HepG2 (cell line): ENCODE measurements at regions not wholly inside any gene's neighbourhood (a gene's known extent, or its start where the extent isn't known, plus 50 kb on each side); places are given as distances from the start of the nearest gene placed in this dataset.

Experiments
- GATAD2A ChIP-seq: IDR thresholded peaks from 2 replicates; pipeline ENCODE4 v1.6.1; 2016
- HNRNPH1 ChIP-seq: fragments of 200-400 bp; formaldehyde crosslinking; optimal IDR thresholded peaks from 2 replicates; pipeline ENCODE3; 2017; ENCODE audit warnings: mild to moderate bottlenecking, low read depth, low read length
- MBNL3 ChIP-seq: fragments of 250-450 bp; sonication (Bioruptor Pico); conservative IDR thresholded peaks from 2 replicates; pipeline ENCODE4 v1.8.0; 2022; ENCODE audit warnings: mild to moderate bottlenecking, inconsistent platforms
- PCBP2 ChIP-seq: fragments of 200-400 bp; formaldehyde crosslinking; optimal IDR thresholded peaks from 2 replicates; pipeline ENCODE3; 2018; ENCODE audit warnings: low read length, low read depth; ENCODE audit not compliant: poor library complexity, severe bottlenecking
- TRIM24 ChIP-seq: sonication (generic); formaldehyde crosslinking; IDR thresholded peaks from 2 replicates; pipeline ENCODE4 v1.8.0; 2022; ENCODE audit warnings: mild to moderate bottlenecking, missing genetic modification reagents
- XRCC5 ChIP-seq: fragments of 200-400 bp; formaldehyde crosslinking; optimal IDR thresholded peaks from 2 replicates; pipeline ENCODE3; 2017; ENCODE audit warnings: mild to moderate bottlenecking, low read length
- ZBTB42 ChIP-seq: sonication (generic); formaldehyde crosslinking; IDR thresholded peaks from 2 replicates; pipeline ENCODE4 v1.5.0; 2020; ENCODE audit warnings: mild to moderate bottlenecking, missing genetic modification reagents
- ZNF343 ChIP-seq: sonication (generic); formaldehyde crosslinking; IDR thresholded peaks from 2 replicates; pipeline ENCODE4 v1.4.0; 2020; ENCODE audit warnings: mild to moderate bottlenecking, missing genetic modification reagents
- ZNF577 ChIP-seq: sonication (generic); formaldehyde crosslinking; IDR thresholded peaks from 2 replicates; pipeline ENCODE4 v1.4.0; 2020; ENCODE audit warnings: mild to moderate bottlenecking, low read depth, missing genetic modification reagents, borderline replicate concordance
- ZNF646 ChIP-seq: sonication (generic); formaldehyde crosslinking; IDR thresholded peaks from 2 replicates; pipeline ENCODE4 v1.9.0; 2021; ENCODE audit warnings: mild to moderate bottlenecking, missing genetic modification reagents
- ZNF777 ChIP-seq: sonication (generic); formaldehyde crosslinking; IDR thresholded peaks from 2 replicates; pipeline ENCODE4 v1.4.0; 2020; ENCODE audit warnings: missing genetic modification reagents
- TF ChIP-seq, protein P1 (sequence below): sonication (generic); formaldehyde crosslinking; IDR thresholded peaks from 2 replicates; pipeline ENCODE4 v1.4.0; 2020; ENCODE audit warnings: missing genetic modification reagents, mild to moderate bottlenecking, borderline replicate concordance
- TF ChIP-seq, protein P2 (sequence below), 2 experiments: sonication (generic) in 1 of 2; formaldehyde crosslinking in 1 of 2; IDR thresholded peaks; 2 replicates each; pipeline versions ENCODE4 v1.5.1 to v1.6.1; 2011 to 2020; ENCODE audit warnings: borderline replicate concordance in 1 of 2, low read depth in 1 of 2, low read length in 1 of 2, mild to moderate bottlenecking in 1 of 2, missing genetic modification reagents in 1 of 2, moderate library complexity in 1 of 2
- TF ChIP-seq, protein P3 (sequence below): IDR thresholded peaks from 2 replicates; pipeline ENCODE4 v1.6.1; 2016

DNA sequence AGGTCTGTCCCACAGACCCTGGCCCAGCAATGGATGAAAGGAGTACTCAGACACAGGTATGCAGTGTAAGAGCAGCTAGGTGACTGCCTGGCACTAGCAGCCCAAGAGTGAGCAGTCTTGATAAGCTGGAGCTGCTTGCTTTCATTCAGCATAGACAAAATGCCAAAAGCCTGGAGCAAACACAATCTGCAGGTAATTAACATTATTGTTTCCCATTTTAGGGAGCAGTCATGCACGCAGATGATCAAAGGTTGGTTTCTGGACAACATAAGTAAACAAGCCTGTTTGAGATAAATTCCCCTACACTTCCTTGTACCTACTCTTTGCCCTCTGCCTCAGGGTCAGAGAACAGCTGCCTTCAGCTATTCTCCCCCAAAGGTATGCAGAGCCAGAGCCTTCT, 73.7 kb upstream of the MSTN start (continued):
- no peak for TF ChIP-seq GATAD2A (CRISPR knock-in tag)
- no peak for TF ChIP-seq TRIM24 (CRISPR knock-in tag)
- TF ChIP-seq PCBP2, result no peak
- TF ChIP-seq ZBTB42 (CRISPR knock-in tag), result no peak
- TF ChIP-seq, protein P1, sequence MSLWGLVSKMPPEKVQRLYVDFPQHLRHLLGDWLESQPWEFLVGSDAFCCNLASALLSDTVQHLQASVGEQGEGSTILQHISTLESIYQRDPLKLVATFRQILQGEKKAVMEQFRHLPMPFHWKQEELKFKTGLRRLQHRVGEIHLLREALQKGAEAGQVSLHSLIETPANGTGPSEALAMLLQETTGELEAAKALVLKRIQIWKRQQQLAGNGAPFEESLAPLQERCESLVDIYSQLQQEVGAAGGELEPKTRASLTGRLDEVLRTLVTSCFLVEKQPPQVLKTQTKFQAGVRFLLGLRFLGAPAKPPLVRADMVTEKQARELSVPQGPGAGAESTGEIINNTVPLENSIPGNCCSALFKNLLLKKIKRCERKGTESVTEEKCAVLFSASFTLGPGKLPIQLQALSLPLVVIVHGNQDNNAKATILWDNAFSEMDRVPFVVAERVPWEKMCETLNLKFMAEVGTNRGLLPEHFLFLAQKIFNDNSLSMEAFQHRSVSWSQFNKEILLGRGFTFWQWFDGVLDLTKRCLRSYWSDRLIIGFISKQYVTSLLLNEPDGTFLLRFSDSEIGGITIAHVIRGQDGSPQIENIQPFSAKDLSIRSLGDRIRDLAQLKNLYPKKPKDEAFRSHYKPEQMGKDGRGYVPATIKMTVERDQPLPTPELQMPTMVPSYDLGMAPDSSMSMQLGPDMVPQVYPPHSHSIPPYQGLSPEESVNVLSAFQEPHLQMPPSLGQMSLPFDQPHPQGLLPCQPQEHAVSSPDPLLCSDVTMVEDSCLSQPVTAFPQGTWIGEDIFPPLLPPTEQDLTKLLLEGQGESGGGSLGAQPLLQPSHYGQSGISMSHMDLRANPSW (CRISPR knock-in tag), result no peak
- no peak for TF ChIP-seq ZNF577 (CRISPR knock-in tag)
- TF ChIP-seq ZNF343 (CRISPR knock-in tag), result no peak
- TF ChIP-seq XRCC5, result no peak
- TF ChIP-seq, protein P2, sequence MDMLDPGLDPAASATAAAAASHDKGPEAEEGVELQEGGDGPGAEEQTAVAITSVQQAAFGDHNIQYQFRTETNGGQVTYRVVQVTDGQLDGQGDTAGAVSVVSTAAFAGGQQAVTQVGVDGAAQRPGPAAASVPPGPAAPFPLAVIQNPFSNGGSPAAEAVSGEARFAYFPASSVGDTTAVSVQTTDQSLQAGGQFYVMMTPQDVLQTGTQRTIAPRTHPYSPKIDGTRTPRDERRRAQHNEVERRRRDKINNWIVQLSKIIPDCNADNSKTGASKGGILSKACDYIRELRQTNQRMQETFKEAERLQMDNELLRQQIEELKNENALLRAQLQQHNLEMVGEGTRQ (IDR thresholded peaks at IDR 0.05; ENCODE audit: low read depth, low read length), result no peak
- TF ChIP-seq, protein P2 (CRISPR knock-in tag; IDR thresholded peaks at IDR 0.05; ENCODE audit: borderline replicate concordance), result no peak; the same call in 1 of the 2 replicates
- no peak for TF ChIP-seq ZNF646
- TF ChIP-seq, protein P3, sequence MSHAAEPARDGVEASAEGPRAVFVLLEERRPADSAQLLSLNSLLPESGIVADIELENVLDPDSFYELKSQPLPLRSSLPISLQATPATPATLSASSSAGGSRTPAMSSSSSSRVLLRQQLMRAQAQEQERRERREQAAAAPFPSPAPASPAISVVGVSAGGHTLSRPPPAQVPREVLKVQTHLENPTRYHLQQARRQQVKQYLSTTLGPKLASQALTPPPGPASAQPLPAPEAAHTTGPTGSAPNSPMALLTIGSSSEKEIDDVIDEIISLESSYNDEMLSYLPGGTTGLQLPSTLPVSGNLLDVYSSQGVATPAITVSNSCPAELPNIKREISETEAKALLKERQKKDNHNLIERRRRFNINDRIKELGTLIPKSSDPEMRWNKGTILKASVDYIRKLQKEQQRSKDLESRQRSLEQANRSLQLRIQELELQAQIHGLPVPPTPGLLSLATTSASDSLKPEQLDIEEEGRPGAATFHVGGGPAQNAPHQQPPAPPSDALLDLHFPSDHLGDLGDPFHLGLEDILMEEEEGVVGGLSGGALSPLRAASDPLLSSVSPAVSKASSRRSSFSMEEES (CRISPR knock-in tag), result no peak
- TF ChIP-seq HNRNPH1, result no peak
- TF ChIP-seq MBNL3 (CRISPR knock-in tag), result no peak
- no peak for TF ChIP-seq ZNF777 (CRISPR knock-in tag)
